ENCODE measurements at regions not wholly inside any gene's neighbourhood (a gene's known extent, or its start where the extent isn't known, plus 50 kb on each side); places are given as distances from the start of the nearest gene placed in this dataset.

- TF ChIP-seq CTCF (IDR thresholded peaks at IDR 0.05) (no peak), POLR2A (IDR thresholded peaks at IDR 0.05) (no peak)
These were observed 485.2 kb upstream of the FTMT start for GRCh38 chr5:121366515-121366914.
